NT2/D1 (cell line): ENCODE measurements at regions not wholly inside any gene's neighbourhood (a gene's known extent, or its start where the extent isn't known, plus 50 kb on each side); places are given as distances from the start of the nearest gene placed in this dataset.

ENCODE experiments used
- SUZ12 ChIP-seq: IDR thresholded peaks from 2 replicates; pipeline ENCODE4 v1.6.1; 2011; ENCODE audit not compliant: insufficient read length, insufficient read depth; ENCODE audit errors: extremely low read depth
- YY1 ChIP-seq: IDR thresholded peaks from 2 replicates; pipeline ENCODE4 v1.6.1; 2011; ENCODE audit not compliant: insufficient read length, insufficient read depth
- ZNF274 ChIP-seq: IDR thresholded peaks from 2 replicates; pipeline ENCODE4 v1.6.1; 2011; ENCODE audit warnings: mild to moderate bottlenecking, low read depth, low read length

DNA sequence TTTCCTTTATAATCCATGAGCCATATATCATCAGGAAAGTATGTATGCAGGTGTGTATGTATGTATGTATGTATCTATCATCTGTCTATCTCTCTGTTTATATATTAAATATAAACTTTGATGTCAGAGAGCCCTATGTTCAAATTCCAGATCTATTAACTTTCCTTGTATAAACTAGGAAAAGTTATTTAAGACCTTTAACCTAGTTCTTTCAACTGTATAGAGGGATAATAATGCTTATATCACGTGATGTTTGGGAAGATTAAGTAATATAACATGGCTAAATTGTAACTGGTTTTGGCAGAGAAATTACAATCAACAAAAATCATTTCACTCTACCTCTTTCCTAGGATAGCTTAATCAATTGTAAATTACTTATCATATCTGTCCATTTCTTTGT lies 628.3 kb upstream of the IGFBP3 start:
- TF ChIP-seq YY1 (no peak), ZNF274 (no peak), SUZ12 (no peak)
